NCI-H2227 (cell line): ENCODE measurements at regions not wholly inside any gene's neighbourhood (a gene's known extent, or its start where the extent isn't known, plus 50 kb on each side); places are given as distances from the start of the nearest gene placed in this dataset.

Experiments
- DNase-seq: peaks from one replicate; lab custom pipeline; 2025; ENCODE audit not compliant: unreplicated experiment; lab: John Stamatoyannopoulos, UW

GRCh38 chr12:125353871-125354270 is 288.6 kb downstream of the AACS start:
- no peak for DNase-seq

- no peak for DNase-seq
Measured at GRCh38 chr12:125355614-125356013, 290.4 kb downstream of the AACS start.

GRCh38 chr12:125356111-125356510 is 290.9 kb downstream of the AACS start:
- DNase-seq = no peak

- no peak for DNase-seq
Measured at GRCh38 chr12:125357561-125357960, 292.3 kb downstream of the AACS start.

GRCh38 chr12:125360540-125360939 is 295.3 kb downstream of the AACS start:
- no peak for DNase-seq

- DNase-seq = no peak
Measured at GRCh38 chr12:125371033-125371432, 305.8 kb downstream of the AACS start.

- no peak for DNase-seq
Measured at GRCh38 chr12:125372085-125372484, 306.9 kb downstream of the AACS start.

- DNase-seq = no peak
Measured at GRCh38 chr12:125373375-125373774, 308.1 kb downstream of the AACS start.

GRCh38 chr12:125376422-125376821 is 311.2 kb downstream of the AACS start:
- DNase-seq = no peak

- no peak for DNase-seq
Measured at GRCh38 chr12:125377093-125377492, 311.9 kb downstream of the AACS start.

- no peak for DNase-seq
Measured at GRCh38 chr12:125381373-125381772, 316.1 kb downstream of the AACS start.

GRCh38 chr12:125382926-125383325 is 317.7 kb downstream of the AACS start:
- no peak for DNase-seq

- DNase-seq = no peak
Measured at GRCh38 chr12:125386652-125387051, 321.4 kb downstream of the AACS start.

GRCh38 chr12:125387206-125387605 is 322.0 kb downstream of the AACS start:
- no peak for DNase-seq

GRCh38 chr12:125389061-125389697 is 323.9 kb downstream of the AACS start:
- no peak for DNase-seq

GRCh38 chr12:125393569-125393968 is 328.3 kb downstream of the AACS start:
- DNase-seq = no peak

- DNase-seq = no peak
Measured at GRCh38 chr12:125395583-125396215, 330.5 kb downstream of the AACS start.

- DNase-seq = no peak
Measured at GRCh38 chr12:125399489-125399888, 334.3 kb downstream of the AACS start.

- peak; percentile 60 for DNase-seq
Measured at GRCh38 chr12:125402874-125403789, 337.9 kb downstream of the AACS start.

GRCh38 chr12:125403843-125404242 is 338.6 kb downstream of the AACS start:
- no peak for DNase-seq

GRCh38 chr12:125406131-125406530 is 340.9 kb downstream of the AACS start:
- DNase-seq = no peak

GRCh38 chr12:125408718-125409117 is 343.5 kb downstream of the AACS start:
- no peak for DNase-seq
